ENCODE measurements at regions not wholly inside any gene's neighbourhood (a gene's known extent, or its start where the extent isn't known, plus 50 kb on each side); places are given as distances from the start of the nearest gene placed in this dataset.

- no peak for TF ChIP-seq CTCF (IDR thresholded peaks at IDR 0.05; ENCODE audit: unreplicated experiment)
- no peak for DNase-seq (ENCODE audit: low spot score, unreplicated experiment)
- Mint-ChIP-seq H3K4me1 (ENCODE audit: low read depth) (no peaks in the 10 kb centered on the region), H3K36me3 (ENCODE audit: insufficient read depth) (no peaks in the 10 kb centered on the region), H3K27me3 (no peaks in the 10 kb centered on the region), H3K27ac (no peak overlapping the region), H3K4me3 (ENCODE audit: low read depth) (no peak overlapping the region), H3K9me3 (ENCODE audit: low read depth) (peaks cover 9% of the 10 kb centered on the region)
Observed at GRCh38 chr4:62717154-62717553, 1517.0 kb downstream of the ADGRL3 start.

GRCh38 chr4:62711575-62711974, 1511.4 kb downstream of the ADGRL3 start:
- Mint-ChIP-seq H3K36me3 (ENCODE audit: insufficient read depth) (no peaks in the 10 kb centered on the region), H3K4me3 (ENCODE audit: low read depth) (no peak overlapping the region), H3K27ac (no peak overlapping the region), H3K27me3 (no peaks in the 10 kb centered on the region), H3K9me3 (ENCODE audit: low read depth) (peaks cover 9% of the 10 kb centered on the region), H3K4me1 (ENCODE audit: low read depth) (no peaks in the 10 kb centered on the region)
- no peak for TF ChIP-seq CTCF (IDR thresholded peaks at IDR 0.05; ENCODE audit: unreplicated experiment)
- no peak for DNase-seq (ENCODE audit: low spot score, unreplicated experiment)

GRCh38 chr4:62709618-62710252, 1509.6 kb downstream of the ADGRL3 start:
- Mint-ChIP-seq H3K27ac (no peak overlapping the region), H3K9me3 (ENCODE audit: low read depth) (no peaks in the 10 kb centered on the region), H3K27me3 (no peaks in the 10 kb centered on the region), H3K4me1 (ENCODE audit: low read depth) (no peaks in the 10 kb centered on the region), H3K36me3 (ENCODE audit: insufficient read depth) (no peaks in the 10 kb centered on the region), H3K4me3 (ENCODE audit: low read depth) (no peak overlapping the region)
- no peak for DNase-seq (ENCODE audit: low spot score, unreplicated experiment)
- TF ChIP-seq CTCF (IDR thresholded peaks at IDR 0.05; ENCODE audit: unreplicated experiment): peak; percentile 79

- no peaks in the 10 kb centered on the region for H3K9me3 Mint-ChIP-seq (ENCODE audit: low read depth)
- TF ChIP-seq CTCF (IDR thresholded peaks at IDR 0.05; ENCODE audit: unreplicated experiment): no peak
- no peaks in the 10 kb centered on the region for H3K27me3 Mint-ChIP-seq
- DNase-seq (ENCODE audit: low spot score, unreplicated experiment): no peak
- H3K4me3 Mint-ChIP-seq (ENCODE audit: low read depth): no peak overlapping the region
- no peak overlapping the region for H3K27ac Mint-ChIP-seq
- H3K4me1 Mint-ChIP-seq (ENCODE audit: low read depth): no peaks in the 10 kb centered on the region
- no peaks in the 10 kb centered on the region for H3K36me3 Mint-ChIP-seq (ENCODE audit: insufficient read depth)
Observed at GRCh38 chr4:62706423-62706822, 1506.3 kb downstream of the ADGRL3 start.

- H3K27me3 Mint-ChIP-seq: no peaks in the 10 kb centered on the region
- no peaks in the 10 kb centered on the region for H3K9me3 Mint-ChIP-seq (ENCODE audit: low read depth)
- no peaks in the 10 kb centered on the region for H3K4me1 Mint-ChIP-seq (ENCODE audit: low read depth)
- no peak for DNase-seq (ENCODE audit: low spot score, unreplicated experiment)
- TF ChIP-seq CTCF (IDR thresholded peaks at IDR 0.05; ENCODE audit: unreplicated experiment): no peak
- H3K4me3 Mint-ChIP-seq (ENCODE audit: low read depth): no peak overlapping the region
- H3K36me3 Mint-ChIP-seq (ENCODE audit: insufficient read depth): no peaks in the 10 kb centered on the region
- H3K27ac Mint-ChIP-seq: no peak overlapping the region
Observed at GRCh38 chr4:62683799-62684566, 1483.9 kb downstream of the ADGRL3 start.
